DMS53 (cell line): ENCODE measurements at regions not wholly inside any gene's neighbourhood (a gene's known extent, or its start where the extent isn't known, plus 50 kb on each side); places are given as distances from the start of the nearest gene placed in this dataset.
"Not testable (repeated sequence)": the region's sequence is repeated elsewhere in the genome, so short reads cannot be mapped to it uniquely, and the experiment has no call there.

Experiments used
- DNase-seq: peaks from one replicate; lab custom pipeline; 2025; lab: John Stamatoyannopoulos, UW

DNA sequence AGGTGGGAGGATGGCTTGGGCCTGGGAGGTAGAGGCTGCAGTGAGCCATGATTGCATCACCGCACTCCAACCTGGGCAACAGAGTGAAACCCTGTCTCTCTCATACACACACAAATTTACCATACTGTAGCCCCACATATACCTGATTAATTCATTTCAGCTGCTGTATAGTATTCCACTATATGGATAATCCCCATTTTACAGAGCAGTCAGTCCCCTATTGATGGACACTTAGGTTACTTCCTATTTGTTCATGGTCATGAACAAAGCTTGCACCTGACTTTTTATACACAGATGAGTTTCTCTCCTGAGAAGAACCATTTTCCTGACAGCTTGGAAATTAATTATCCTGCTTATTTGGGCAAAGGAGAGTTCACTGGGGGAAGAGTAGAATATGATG, 59.2 kb downstream of the EMX2 start:
- DNase-seq, result no peak

DNA sequence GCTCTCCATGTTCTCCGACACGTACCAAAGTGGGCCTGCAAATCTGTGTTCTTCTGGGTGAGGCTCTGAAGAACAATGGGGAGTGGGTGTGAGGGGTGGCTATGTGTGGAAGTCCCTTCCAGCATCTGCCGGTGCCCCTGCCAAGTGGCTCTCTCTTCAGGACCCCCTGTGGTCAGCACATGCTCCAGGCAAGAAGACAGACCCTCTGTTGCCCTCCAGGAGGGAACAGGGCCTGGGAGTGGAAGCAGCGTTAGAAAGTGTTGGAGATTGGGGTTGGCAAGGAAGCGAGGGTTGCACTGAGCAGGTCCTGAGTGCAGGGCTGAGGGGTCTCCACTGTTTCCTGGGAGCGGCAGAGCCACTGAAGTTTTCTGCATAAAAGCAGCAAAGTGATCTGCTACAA, 60.5 kb downstream of the EMX2 start:
- DNase-seq, result no peak

DNA sequence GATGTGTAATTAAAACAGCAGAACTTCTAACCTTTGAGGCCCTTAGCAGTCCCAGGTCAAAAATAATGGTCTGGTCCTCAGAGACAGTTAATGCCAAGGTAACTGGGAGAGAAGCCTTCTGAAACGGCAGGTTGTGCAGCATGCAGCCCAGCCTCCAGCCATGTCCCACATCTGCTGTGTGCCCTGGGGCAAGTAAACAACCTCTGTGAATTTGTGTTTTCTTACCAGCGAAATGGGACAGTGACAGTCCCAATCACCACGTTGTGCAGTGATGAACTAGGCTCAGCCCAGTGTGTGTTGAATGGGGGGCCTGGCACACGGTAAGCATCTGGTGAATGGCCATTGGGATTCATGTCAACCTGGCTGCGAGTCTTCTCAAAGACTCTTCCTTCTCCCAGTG, 61.2 kb downstream of the EMX2 start:
- DNase-seq, result no peak

DNA sequence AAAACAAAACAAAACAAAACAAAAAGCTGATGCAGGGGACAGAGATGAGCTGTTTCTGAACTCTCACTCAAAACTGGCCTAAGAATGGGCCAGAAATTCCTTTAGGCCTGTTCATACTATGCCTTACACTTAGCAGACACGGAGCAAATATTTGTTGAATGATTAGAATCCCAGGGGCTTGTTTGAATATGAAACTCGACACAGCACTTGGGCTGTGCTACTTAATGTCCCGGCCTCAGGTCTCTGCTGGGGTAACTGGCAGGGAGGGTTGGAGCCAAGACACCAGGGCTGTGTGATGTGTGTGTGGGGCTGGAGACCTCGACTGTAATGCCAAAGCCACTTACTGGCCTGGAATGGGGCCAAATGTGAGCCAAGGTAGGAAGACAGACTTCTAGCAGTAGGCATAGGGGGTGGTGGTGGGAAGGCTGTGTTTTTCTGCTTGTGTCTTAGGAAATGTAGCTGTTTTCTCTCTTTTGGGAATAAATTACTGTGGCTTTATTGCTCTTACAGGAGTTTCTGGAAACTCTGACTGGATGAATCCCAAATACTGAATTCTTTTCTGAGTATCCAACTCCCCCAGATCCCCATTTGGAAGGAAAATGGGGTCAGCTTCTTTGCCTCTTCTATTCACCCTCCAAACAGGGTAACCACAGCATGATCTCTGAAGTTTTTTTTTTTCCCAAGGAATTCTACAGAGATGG, 66.7 kb downstream of the EMX2 start:
- DNase-seq, result peak; percentile 9

DNA sequence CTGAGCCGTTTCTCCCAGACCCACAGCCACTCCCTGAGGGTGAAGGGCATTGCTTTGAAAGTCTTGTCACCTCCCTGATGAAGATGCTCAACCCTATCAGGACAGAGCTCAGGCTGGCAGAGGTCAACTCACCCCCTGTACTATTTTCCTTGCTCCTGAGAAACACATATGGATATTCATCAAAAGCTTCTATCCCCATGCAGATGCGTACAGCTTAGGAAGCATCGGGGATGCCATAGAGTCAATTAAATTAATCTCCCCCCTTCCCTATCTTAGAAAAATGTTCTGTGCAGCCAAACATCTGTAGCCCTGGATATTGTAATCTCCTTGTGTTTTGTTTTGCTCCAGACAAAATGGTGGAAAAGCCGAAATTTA, 67.2 kb downstream of the EMX2 start:
- DNase-seq, result no peak

DNA sequence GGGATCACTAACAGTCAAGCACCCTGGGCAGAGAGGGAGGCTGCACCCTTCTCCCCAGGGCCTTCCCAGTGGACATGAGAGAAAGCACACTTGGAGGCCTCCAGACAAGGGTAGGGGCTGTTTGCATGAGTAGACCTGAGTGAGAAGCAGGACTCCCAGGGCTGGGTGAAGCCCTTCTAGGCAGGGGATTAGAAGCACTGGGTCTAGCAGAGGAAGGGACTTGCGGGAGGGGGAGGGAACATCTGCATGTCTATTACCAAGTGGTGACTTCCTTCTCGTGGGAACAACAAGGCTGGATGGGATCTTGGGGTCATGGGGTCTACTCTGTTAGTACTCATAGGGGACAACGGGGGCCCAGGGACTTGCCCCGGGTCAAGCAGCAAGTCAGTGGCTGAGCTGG, 67.8 kb downstream of the EMX2 start:
- DNase-seq, result no peak

DNA sequence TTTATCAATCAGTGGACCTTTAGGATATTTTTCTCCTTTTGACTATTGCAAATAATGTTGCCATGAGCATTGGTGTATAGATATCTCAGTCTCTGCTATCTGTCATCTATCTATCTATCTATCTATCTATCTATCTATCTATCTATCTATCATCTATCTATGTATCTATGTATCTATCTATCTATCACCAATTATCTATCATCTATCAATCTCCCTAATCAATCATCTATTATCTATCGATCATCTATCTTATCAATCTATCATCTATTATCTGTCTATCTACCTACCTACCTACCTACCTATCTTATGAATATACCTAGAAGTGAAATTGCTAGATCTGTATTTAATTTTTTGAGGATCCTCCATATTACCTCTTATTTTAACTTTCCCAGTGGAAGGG, 69.6 kb downstream of the EMX2 start:
- DNase-seq, result no peak

DNA sequence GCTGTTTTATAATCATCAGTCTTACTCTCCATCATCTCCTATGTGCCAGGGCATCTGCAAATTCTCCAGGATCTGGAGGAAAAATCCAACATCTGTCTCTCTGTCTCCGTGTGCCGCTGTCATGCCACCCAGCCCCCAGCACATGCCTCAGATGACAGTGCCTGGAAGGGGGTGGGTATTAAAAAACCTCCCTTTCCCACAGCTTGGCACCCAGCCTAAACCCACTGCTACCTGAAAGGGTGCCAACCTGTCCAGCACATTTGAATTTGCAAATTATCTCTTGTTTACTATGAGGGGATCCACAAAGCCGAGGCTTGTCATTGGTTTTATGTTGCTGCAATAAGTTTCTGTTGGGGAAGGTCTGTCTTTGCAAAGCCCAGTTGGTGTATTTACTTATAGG, 73.1 kb downstream of the EMX2 start:
- no peak for DNase-seq

DNA sequence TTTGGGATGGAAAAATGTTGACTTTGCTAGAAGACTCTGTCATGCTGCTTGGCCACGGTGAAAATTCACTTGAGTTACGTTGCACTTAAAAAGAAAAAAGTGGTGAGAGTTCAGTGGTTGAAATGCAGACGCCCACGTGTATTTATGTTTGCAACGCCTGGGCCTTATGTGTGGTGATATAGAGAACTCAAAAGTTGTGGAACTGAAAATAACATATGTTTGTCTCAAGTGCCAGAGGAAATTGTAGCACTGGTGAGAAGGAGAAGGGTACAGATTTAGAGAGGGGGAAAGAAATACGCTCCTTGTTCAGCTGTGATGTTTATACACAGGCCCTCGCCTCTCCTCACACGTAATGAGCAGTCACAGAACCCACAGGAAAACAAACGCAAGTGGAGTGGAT, 73.6 kb downstream of the EMX2 start:
- no peak for DNase-seq

DNA sequence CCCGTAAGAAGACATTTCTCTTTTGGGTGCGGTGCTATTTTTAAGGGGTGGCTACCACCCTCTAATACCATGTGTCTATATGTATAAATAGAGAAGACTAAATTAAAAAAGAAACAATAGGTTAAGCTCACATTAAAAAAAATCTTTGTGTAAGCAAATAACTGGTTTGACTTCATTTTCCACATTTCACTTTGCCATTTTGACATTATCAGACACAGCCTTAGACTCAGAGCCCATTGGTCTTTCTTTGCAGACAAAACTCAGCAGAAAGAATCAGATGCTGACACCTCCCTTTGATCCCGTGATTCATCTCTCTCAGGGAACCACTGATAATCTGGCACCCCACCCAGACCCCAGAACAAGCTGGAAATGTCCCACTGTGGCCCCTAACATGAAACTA, 74.5 kb downstream of the EMX2 start:
- DNase-seq, result no peak

DNA sequence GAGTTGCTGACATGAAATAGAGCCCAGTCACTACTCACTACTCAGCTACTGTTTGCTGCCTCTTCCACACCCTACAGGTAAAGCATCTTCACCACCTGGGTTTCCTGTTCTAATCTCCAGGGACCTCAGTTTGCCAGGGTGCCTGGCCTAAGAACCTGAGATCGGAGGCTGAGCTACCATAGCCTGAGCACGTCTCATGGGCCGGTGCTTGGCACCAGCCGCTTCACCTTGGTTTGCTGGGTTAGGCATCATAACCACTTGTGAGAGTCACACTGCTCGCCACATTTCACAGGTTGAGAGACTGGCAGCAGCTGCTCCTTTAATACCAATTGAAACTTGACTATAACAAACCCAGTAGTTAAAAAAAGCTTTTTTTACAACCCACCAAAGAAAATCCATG, 75.1 kb downstream of the EMX2 start:
- no peak for DNase-seq

DNA sequence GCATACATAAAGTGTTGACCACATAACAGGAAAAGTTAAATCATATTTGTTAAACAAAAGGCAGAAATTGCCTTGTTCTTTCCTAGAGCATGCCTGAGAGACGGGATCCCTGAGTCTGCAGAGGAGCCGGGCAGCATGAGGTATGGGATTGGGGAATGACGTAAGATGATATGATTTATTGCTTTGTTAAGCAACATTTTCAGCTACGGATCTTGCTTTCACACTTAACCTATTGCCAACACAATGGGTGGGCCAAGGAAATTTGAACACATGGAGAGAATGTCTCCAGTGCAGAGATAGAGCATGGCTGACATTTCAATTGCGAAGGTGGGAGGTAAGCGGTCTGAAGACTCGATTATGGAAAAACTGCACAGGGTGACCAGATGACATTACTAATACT, 76.7 kb downstream of the EMX2 start:
- DNase-seq, result no peak

DNA sequence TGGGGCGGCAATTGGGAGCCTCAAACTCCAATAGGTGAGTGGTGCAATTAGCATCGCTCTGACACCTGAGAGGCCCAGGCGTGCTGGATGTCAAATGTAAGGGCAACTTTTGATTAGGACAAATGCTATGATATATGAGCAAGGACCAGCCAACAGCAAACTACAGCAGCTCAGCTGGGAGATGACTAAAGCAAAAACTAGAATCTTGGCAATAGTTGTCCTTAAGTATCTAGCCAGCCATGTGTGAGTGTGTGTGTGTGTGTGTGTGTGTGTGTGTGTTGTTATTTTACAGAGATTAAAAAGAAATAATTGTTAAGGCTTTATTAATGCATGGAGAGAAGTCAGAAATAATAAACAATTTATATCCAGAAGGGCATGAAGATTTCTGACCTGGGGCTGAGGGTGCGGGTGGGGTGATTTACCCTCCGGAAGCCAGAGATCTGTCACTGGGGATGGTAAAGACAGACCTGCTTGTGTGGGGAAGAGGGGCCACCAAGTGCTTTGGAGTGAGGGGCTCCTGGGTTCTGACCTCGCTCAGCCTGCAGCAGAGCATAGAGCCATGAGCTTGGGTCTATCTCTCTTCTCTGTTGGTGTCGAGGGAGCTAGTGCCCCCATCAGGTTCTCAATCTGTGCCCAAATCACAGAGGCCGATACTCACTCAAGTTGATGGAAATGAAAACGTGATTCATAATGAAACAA, 77.3 kb downstream of the EMX2 start:
- no peak for DNase-seq

DNA sequence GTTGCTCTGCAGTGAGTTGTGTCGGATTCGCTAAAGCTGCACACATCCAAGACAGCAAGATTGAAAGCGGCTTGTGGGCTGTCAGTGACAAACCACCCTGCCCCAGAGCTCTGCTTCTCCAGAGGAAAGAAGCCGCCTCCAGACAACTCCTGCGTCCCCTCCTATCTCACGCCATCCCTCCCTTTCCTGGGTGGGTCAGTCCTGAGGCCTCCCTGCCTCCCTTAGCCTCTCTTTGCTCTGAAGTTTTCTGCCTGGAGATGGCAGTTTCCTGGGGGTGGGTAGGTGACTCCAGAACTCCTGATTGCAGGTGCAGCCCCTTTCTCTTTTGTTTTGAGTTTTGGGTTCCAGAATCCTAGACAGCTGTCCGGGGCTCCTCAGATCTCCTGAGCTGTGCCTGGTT, 78.7 kb downstream of the EMX2 start:
- no peak for DNase-seq

DNA sequence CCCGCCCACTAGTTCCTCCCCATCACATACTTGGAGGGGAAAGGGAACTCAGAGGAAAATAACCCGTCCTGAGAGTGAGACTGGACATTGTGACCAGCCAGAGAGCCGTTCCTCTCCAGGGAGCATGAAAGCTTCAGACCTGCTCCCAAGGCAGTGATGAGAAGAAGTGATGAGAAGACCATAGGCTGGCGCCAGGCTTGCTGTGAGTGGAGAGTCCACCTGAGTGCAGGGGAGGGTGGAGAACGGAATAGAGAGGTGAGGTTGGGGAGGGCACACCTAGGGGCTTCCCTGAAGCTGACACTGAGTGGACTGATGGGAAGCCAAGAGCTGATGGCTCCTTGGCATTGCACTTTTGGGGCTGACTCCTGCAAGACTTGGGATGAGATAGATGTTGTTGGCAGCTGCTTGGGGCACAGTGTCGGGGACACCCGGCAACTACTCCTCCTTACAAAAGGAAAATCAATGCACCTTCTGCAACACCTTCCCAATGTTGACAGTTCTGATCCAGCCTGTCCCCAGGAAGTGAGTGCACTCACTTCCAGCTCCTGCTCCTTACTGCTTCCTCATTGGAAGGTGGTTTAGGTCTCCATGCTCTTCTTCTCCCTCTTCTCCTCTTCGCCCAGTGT, 79.4 kb downstream of the EMX2 start:
- no peak for DNase-seq

DNA sequence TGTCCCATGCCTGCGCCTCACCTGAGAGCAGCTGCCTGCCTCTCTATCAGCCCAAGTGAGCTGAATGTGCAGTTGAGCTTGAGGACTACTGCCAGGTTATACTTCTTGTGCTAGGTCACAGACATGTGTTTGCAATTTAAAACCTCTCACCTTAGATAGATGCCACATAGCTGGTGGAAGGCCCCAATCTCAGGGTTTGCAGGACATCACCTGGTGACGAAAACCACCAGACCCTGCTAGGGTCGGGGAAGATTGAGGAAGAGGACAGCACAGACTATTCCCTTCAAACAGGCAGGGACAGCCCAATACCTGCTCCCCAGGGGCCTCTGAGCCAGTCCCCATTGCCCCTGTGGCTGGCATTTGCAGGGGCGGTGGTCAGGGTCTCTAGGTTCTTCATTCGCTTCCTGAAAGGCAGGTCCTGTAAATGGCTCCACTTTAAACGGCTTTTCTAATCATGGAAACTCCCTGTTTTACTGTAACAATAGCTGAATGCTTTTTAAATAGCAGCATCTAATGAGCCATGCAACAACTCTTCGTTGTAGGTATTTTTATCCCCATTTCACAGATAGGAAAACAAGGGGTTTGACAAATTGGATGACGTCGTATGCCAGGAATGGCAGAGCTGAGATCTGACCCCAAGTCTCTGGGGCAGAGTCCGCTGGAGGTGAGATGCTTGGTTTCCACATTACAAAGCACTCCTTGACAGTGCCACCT, 80.1 kb downstream of the EMX2 start:
- DNase-seq, result no peak

DNA sequence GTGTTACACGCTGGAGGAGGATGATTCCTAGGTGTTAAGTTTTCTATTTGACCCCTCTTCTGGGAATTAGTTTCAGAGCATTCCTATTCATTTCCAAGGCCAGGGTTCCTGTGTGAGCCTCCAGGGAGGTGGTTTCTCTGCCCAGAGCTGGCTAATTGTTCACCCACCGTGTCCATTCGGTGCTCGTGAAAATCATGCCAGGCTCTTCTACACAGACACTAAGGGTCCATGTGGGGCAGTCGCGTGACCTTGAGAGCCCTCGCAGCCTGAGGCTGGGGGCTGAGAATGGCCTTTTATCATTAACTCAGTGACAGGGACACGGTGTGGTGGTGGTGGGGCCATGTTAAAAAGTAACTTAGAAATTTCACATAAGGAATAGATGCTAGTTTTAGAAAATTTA, 83.7 kb downstream of the EMX2 start:
- DNase-seq, result no peak

DNA sequence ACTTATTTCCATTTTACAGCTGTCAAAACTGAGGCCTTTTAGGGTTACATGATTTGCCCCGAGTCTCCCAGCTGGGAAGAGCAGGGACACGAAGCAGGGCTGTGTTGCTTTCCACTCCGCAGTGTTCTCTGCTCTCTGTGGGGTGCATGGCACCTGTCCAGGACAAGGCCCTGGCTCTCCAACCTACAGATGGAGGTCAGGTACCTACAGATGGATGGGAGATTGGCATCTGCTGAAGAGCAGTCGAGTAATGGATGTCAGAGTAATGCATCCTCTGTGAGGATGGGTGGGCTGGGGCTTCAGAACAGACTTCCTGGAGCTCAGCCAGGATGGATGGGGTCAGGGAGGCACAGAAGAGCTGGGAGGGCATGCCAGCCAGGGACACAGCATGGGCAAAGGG, 85.0 kb downstream of the EMX2 start:
- DNase-seq, result no peak

DNA sequence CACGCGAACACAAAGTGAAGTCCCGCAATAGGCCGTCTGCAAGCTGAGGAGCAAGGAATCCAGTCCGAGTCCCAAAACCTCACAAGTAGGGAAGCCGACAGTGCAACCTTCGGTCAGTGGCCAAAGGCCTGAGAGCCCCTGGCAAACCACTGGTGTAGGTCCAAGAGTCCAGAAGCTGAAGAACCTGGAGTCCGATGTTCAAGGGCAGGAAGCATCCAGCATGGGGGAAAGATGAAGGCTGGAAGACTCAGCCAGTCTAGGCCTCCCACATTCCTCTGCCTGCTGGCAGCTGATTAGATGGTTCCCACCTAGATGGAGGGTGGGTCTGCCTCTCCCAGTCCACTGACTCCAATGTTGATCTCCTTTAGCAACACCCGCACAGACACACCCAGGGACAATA, 87.2 kb downstream of the EMX2 start:
- not testable (repeated sequence) for DNase-seq

DNA sequence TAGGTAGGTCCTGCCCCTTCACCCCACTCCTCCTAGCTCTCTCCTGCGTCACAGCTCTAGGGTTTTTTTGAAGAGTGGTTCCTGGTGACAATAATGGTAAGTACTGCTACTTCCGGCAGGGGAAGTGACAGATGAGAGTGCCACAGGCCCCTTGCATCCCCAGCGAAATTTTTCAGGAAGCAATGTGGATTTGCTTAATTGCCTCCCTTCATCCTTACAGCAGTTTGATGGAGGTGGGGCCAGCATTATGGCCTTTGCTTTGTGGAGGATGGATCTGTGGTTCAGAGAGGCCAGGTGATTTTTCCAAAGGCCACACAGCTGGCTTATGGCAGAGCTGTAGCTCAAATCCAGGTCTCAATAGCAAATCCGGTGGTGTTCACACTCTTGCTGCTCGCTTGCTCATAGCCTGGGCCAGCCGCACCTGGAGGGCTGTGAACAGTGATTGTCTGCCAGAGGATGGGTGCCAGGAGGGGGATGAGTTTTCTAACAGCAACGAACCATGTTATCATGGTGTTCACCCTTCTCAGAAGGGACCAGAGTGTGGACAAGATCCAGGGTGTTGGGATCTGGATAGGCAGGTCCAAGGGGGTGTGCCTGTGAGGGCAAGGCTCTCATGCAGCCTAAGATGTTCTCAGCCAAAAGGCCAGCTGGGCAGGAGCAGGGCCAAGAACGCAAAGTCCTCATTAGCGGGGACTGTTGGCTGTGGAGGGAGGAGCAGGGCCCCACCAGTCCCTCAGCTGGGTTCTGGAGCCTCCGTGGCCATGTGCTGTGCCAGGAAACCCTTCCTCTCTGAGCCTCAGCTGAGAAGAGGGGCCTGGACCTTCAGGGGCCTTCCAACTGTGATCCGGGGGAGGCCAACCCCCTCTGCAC, 89.0 kb downstream of the EMX2 start:
- DNase-seq, result no peak

DNA sequence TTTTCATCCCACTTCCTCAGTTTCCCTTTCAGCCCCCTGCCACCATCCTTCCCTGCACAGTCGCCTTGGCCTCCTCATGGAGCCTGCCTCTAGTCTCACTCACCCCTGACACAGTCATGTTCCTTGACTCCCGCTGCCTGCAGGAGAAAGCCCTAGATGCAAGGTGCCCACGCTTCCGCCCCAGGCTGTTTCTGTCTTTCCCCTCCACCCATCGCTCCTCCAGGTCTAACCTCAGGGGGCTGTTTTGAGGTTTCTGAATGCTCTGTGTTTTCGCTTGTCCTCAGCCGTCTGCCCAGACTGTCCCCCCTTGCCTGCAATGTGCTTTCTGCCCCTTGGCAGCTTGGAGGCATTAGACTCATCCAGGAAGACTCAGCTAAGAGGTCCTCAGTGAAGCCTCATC, 89.9 kb downstream of the EMX2 start:
- no peak for DNase-seq

DNA sequence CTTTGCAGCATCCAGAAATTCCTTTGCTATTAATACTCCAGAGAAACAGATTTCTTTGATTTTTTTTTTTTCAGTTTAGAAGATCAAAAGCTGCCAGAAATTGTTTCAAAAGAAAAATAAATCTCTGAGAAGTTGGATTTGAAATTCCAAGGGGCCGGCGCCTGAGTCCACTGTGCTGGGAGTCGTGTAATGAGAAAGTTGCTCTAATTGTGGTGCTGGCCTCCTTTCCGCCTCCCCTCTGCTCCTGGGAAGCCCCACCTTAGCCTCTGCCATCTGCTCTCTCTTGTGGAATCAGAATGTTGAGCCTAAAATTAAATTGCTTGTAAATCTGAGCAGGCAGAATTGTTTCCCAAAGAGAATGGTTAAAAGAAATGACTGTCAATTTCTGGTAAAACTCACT, 93.3 kb downstream of the EMX2 start:
- no peak for DNase-seq
